Hepatocyte (in vitro differentiated cells): ENCODE measurements at regions not wholly inside any gene's neighbourhood (a gene's known extent, or its start where the extent isn't known, plus 50 kb on each side); places are given as distances from the start of the nearest gene placed in this dataset.

Experiments
- EZH2 ChIP-seq: fragments of 200-600 bp; sonication (generic); IDR thresholded peaks from 2 replicates; pipeline ENCODE4 v1.6.1; 2016; ENCODE audit warnings: antibody characterized with exemption, mild to moderate bottlenecking, borderline replicate concordance
- EZH2phosphoT487 ChIP-seq: fragments of 200-600 bp; sonication (generic); IDR thresholded peaks from one replicate; pipeline ENCODE4 v1.6.1; 2018; ENCODE audit warnings: antibody characterized with exemption, mild to moderate bottlenecking, low read depth, moderate library complexity; ENCODE audit not compliant: unreplicated experiment, severe bottlenecking

DNA sequence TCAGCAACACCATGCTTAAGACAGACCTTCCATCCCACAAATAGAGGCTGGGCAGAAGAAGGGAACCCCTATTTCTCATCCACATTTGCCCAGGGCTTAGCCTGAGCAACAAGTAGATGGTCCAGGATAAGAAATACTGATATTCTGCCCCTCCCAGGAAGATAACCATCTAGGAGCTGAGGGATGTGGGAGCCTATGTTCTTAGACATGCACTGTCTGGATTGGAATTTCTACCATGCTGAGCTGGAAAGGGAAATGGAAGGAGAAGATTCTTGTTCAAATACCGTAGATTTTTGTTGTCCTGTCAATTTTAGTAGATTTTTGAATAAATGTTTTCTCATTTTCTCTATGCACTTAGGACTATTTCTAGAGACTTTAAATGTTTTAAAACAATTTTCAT is 450.7 kb upstream of the SEMA6D start:
- no peak for TF ChIP-seq EZH2phosphoT487
- no peak for TF ChIP-seq EZH2
